Neural cell (in vitro differentiated cells): ENCODE measurements at regions not wholly inside any gene's neighbourhood (a gene's known extent, or its start where the extent isn't known, plus 50 kb on each side); places are given as distances from the start of the nearest gene placed in this dataset.
"Not testable (repeated sequence)": the region's sequence is repeated elsewhere in the genome, so short reads cannot be mapped to it uniquely, and the experiment has no call there.

Source experiments
- H2AFZ ChIP-seq: fragments of 200-600, 300-800 bp; sonication (generic), shearing (Covaris generic); 2 replicates; pipeline ENCODE4 v1.6.0; 2014; ENCODE audit warnings: low read depth, mild to moderate bottlenecking, antibody characterized with exemption, low read length, moderate library complexity
- H3F3A ChIP-seq: fragments of 200-600 bp; shearing (Covaris generic); 2 replicates; pipeline ENCODE4 v1.6.1; 2016; ENCODE audit warnings: mild to moderate bottlenecking, moderate library complexity, mixed read lengths, antibody characterized with exemption, low read length; ENCODE audit not compliant: insufficient read depth, poor library complexity, severe bottlenecking
- H3K27ac ChIP-seq: fragments of 200-600, 300-800 bp; sonication (generic), shearing (Covaris generic); 2 replicates; pipeline ENCODE4 v1.5.1; 2014; ENCODE audit warnings: mild to moderate bottlenecking, low read length, moderate library complexity
- H3K27me3 ChIP-seq: fragments of 300-800, 200-600 bp; sonication (generic), shearing (Covaris generic); 2 replicates; pipeline ENCODE4 v1.6.0; 2014; ENCODE audit warnings: mild to moderate bottlenecking, low read depth, low read length, moderate library complexity; ENCODE audit not compliant: insufficient read depth
- H3K36me3 ChIP-seq: fragments of 300-800, 200-600 bp; sonication (generic), shearing (Covaris generic); 2 replicates; pipeline ENCODE4 v1.5.1; 2014; ENCODE audit warnings: mild to moderate bottlenecking, antibody characterized with exemption, low read length, moderate library complexity; ENCODE audit not compliant: insufficient read depth
- H3K4me2 ChIP-seq: fragments of 300-800, 200-600 bp; sonication (generic), shearing (Covaris generic); 2 replicates; pipeline ENCODE4 v1.6.0; 2014; ENCODE audit warnings: mild to moderate bottlenecking, low read length
- H3K4me3 ChIP-seq: fragments of 300-800, 200-600 bp; sonication (generic), shearing (Covaris generic); 2 replicates; pipeline ENCODE4 v1.5.1; 2014; ENCODE audit warnings: mild to moderate bottlenecking, low read length, moderate library complexity
- H3K79me2 ChIP-seq: fragments of 200-600 bp; shearing (Covaris generic); replicated peaks from 2 replicates; pipeline ENCODE4 v1.6.0; 2014; ENCODE audit warnings: mild to moderate bottlenecking, low read length, moderate library complexity; ENCODE audit not compliant: insufficient read depth
- H3K9ac ChIP-seq: fragments of 300-800, 200-600 bp; sonication (generic), shearing (Covaris generic); 2 replicates; pipeline ENCODE4 v1.6.1; 2016; ENCODE audit warnings: mild to moderate bottlenecking, low read length, mixed read lengths
- H3K9me2 ChIP-seq: fragments of 200-600 bp; shearing (Covaris generic); 2 replicates; pipeline ENCODE4 v1.6.1; 2016; ENCODE audit warnings: mild to moderate bottlenecking, low read length, mixed read lengths; ENCODE audit not compliant: insufficient read depth
- H3K9me3 ChIP-seq: fragments of 200-600, 300-800 bp; sonication (generic), shearing (Covaris generic); 2 replicates; pipeline ENCODE4 v1.6.1; 2016; ENCODE audit warnings: mild to moderate bottlenecking, mixed run types, low read length, moderate library complexity, mixed read lengths
- H4K20me1 ChIP-seq: fragments of 200-600 bp; shearing (Covaris generic); 2 replicates; pipeline ENCODE4 v1.6.1; 2016; ENCODE audit warnings: mild to moderate bottlenecking, mixed run types; ENCODE audit not compliant: insufficient read depth
- EP300 ChIP-seq: fragments of 450-650 bp; conservative IDR thresholded peaks from 2 replicates; pipeline ENCODE4 v1.6.1; 2014; ENCODE audit warnings: antibody characterized with exemption, mild to moderate bottlenecking, moderate library complexity; ENCODE audit not compliant: poor library complexity, severe bottlenecking
- EZH2 ChIP-seq: fragments of 200-600, 300-800 bp; shearing (Covaris generic), sonication (generic); IDR thresholded peaks from 2 replicates; pipeline ENCODE4 v1.6.1; 2014; ENCODE audit warnings: antibody characterized with exemption, low read length, borderline replicate concordance, mild to moderate bottlenecking; ENCODE audit not compliant: insufficient read depth, poor library complexity, severe bottlenecking
- MXI1 ChIP-seq: fragments of 450-650 bp; conservative IDR thresholded peaks from 2 replicates; pipeline ENCODE4 v1.6.1; 2014; ENCODE audit warnings: antibody characterized with exemption, mild to moderate bottlenecking; ENCODE audit not compliant: poor library complexity, severe bottlenecking
- POLR2AphosphoS5 ChIP-seq: IDR thresholded peaks from 2 replicates; pipeline ENCODE4 v1.6.1; 2012
- RAD21 ChIP-seq: fragments of 450-650 bp; conservative IDR thresholded peaks from 2 replicates; pipeline ENCODE4 v1.6.1; 2014; ENCODE audit warnings: antibody characterized with exemption, mild to moderate bottlenecking, moderate library complexity
- SMC3 ChIP-seq: fragments of 450-650 bp; conservative IDR thresholded peaks from 2 replicates; pipeline ENCODE4 v1.6.1; 2014; ENCODE audit warnings: antibody characterized with exemption, mild to moderate bottlenecking, moderate library complexity; ENCODE audit not compliant: poor library complexity
- TAF1 ChIP-seq: IDR thresholded peaks from 2 replicates; pipeline ENCODE4 v1.6.1; 2012; ENCODE audit warnings: low read depth
- TF ChIP-seq, protein P1 (sequence below): fragments of 450-650 bp; IDR thresholded peaks from 2 replicates; pipeline ENCODE4 v1.5.1; 2014; ENCODE audit warnings: antibody characterized with exemption, mild to moderate bottlenecking, moderate library complexity; ENCODE audit not compliant: poor library complexity, severe bottlenecking
- TF ChIP-seq, protein P2 (sequence below): IDR thresholded peaks from 2 replicates; pipeline ENCODE4 v1.6.1; 2012; ENCODE audit warnings: borderline replicate concordance

DNA sequence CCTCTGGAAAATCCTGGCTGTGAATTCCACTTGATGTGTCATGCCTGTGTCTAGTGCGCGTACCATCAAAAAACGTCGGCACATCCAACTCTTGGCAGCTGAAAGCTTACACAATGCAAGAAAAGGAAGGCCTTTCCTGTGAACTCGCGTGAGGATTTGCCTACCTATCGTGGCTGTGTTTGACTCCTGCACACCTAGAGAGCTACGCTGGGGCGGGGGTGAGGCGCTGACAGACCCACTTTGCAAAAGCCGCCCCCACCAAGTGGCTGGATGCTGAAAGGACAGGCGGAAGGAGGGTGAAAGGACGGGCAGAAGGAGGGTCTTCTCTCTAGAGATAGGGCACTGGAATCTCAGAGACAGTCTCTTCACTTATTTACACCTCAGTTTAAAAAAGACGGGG, 270.1 kb downstream of the EIPR1 start:
- Histone ChIP-seq H3K27ac (no peak overlapping the region), H3K27me3 (no peaks in the 10 kb centered on the region), H3K4me2 (no peak overlapping the region), H4K20me1 (no peaks in the 10 kb centered on the region), H3K9me3 (no peaks in the 10 kb centered on the region), H3K79me2 (no peaks in the 10 kb centered on the region), H3K36me3 (no peaks in the 10 kb centered on the region), H2AFZ (no peak overlapping the region), H3K9ac (no peak overlapping the region), H3K9me2 (no peaks in the 10 kb centered on the region), H3F3A (no peaks in the 10 kb centered on the region), H3K4me3 (no peak overlapping the region)
- TF ChIP-seq POLR2AphosphoS5: no peak
- TF ChIP-seq MXI1: no peak
- TF ChIP-seq TAF1: no peak
- TF ChIP-seq SMC3: no peak
- no peak for TF ChIP-seq EP300
- TF ChIP-seq EZH2: no peak
- no peak for TF ChIP-seq RAD21
- TF ChIP-seq, protein P1, sequence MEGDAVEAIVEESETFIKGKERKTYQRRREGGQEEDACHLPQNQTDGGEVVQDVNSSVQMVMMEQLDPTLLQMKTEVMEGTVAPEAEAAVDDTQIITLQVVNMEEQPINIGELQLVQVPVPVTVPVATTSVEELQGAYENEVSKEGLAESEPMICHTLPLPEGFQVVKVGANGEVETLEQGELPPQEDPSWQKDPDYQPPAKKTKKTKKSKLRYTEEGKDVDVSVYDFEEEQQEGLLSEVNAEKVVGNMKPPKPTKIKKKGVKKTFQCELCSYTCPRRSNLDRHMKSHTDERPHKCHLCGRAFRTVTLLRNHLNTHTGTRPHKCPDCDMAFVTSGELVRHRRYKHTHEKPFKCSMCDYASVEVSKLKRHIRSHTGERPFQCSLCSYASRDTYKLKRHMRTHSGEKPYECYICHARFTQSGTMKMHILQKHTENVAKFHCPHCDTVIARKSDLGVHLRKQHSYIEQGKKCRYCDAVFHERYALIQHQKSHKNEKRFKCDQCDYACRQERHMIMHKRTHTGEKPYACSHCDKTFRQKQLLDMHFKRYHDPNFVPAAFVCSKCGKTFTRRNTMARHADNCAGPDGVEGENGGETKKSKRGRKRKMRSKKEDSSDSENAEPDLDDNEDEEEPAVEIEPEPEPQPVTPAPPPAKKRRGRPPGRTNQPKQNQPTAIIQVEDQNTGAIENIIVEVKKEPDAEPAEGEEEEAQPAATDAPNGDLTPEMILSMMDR: no peak
- TF ChIP-seq, protein P2, sequence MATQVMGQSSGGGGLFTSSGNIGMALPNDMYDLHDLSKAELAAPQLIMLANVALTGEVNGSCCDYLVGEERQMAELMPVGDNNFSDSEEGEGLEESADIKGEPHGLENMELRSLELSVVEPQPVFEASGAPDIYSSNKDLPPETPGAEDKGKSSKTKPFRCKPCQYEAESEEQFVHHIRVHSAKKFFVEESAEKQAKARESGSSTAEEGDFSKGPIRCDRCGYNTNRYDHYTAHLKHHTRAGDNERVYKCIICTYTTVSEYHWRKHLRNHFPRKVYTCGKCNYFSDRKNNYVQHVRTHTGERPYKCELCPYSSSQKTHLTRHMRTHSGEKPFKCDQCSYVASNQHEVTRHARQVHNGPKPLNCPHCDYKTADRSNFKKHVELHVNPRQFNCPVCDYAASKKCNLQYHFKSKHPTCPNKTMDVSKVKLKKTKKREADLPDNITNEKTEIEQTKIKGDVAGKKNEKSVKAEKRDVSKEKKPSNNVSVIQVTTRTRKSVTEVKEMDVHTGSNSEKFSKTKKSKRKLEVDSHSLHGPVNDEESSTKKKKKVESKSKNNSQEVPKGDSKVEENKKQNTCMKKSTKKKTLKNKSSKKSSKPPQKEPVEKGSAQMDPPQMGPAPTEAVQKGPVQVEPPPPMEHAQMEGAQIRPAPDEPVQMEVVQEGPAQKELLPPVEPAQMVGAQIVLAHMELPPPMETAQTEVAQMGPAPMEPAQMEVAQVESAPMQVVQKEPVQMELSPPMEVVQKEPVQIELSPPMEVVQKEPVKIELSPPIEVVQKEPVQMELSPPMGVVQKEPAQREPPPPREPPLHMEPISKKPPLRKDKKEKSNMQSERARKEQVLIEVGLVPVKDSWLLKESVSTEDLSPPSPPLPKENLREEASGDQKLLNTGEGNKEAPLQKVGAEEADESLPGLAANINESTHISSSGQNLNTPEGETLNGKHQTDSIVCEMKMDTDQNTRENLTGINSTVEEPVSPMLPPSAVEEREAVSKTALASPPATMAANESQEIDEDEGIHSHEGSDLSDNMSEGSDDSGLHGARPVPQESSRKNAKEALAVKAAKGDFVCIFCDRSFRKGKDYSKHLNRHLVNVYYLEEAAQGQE: no peak

DNA sequence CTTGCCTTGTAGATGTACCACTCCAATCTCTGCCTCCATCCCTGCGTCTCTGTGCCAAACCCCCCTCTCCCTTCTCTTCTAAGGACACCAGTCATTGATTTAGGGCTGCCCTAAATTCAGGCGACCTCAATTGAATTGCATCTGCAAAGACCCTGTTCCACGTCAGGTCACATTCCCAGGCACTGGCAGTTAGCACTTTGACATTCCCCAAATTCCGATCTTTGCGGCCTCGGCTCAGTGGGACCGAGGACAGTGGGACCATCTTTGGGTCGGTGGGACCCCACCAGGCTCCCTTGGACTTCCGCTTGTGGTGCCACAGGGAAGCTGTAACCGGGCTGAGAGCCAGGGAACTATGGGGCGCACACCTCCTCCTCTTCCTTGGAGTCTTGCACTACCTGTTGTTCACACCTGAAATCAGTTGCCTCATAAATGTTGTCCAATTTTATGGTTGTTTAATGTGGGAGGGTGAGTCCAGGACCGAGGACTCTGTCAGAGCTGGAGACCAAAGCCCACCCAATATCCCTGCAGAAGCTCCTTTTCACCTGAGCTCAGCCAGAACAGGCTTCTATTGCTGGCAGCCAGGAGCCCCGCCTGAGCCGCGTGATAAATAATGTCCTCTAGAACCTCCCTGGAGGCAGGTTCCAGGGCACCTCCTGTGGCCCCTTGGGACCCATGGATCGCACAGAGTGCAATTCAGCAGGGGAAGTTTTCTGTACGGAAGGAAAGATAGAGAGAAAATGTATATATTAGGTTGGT, 271.6 kb downstream of the EIPR1 start:
- TF ChIP-seq RAD21: no peak
- TF ChIP-seq, protein P1: no peak
- TF ChIP-seq, protein P2: no peak
- no peaks in the 10 kb centered on the region for H3K36me3 ChIP-seq
- no peaks in the 10 kb centered on the region for H3K9me2 ChIP-seq
- no peaks in the 10 kb centered on the region for H3K9me3 ChIP-seq
- no peak overlapping the region for H2AFZ ChIP-seq
- H3K4me2 ChIP-seq: no peak overlapping the region
- no peak overlapping the region for H3K9ac ChIP-seq
- no peaks in the 10 kb centered on the region for H3K27me3 ChIP-seq
- no peak overlapping the region for H3K27ac ChIP-seq
- H3F3A ChIP-seq: no peaks in the 10 kb centered on the region
- H4K20me1 ChIP-seq: no peaks in the 10 kb centered on the region
- H3K79me2 ChIP-seq: no peaks in the 10 kb centered on the region
- H3K4me3 ChIP-seq: no peak overlapping the region

DNA sequence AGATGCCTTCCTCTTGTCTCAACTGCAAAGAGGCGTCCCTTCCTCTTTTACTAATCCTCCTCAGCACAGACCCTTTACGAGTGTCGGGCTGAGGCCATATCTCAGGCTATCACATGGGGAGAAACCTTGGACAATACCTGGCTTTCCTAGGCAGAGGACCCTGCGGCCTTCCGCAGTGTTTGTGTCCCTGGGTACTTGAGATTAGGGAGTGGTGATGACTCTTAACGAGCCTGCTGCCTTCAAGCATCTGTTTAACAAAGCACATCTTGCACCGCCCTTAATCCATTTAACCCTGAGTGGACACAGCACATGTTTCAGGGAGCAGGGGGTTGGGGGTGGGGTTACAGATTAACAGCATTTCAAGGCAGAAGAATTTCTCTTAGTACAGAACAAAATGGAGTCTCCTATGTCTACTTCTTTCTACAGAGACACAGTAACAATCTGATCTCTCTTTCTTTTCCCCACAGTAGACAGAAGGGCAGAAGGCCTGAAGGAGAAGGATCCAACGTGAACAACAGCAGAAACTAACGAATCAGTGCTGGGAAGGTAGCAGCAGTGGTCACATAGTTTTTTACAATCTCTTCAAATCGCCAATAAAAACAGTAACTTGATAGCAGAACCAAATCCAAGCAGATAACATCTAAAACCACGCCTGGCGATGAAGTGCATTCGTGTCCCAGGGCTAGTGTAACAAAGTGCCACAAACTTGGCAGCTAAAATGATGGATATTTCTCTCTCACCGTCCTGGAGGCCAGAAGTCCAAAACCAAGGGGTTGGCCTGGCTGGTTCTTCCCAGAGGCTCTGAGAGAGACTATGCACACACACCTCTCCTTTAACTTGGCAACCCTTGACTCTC, 272.4 kb downstream of the EIPR1 start:
- H3K9me3 ChIP-seq, H3K27me3 ChIP-seq, H3K36me3 ChIP-seq, H3K4me2 ChIP-seq, H3K4me3 ChIP-seq, H3K27ac ChIP-seq, H3K9ac ChIP-seq, H4K20me1 ChIP-seq, H3K9me2 ChIP-seq, H3F3A ChIP-seq, H2AFZ ChIP-seq, H3K79me2 ChIP-seq: not testable (repeated sequence)
